ENCODE measurements at regions not wholly inside any gene's neighbourhood (a gene's known extent, or its start where the extent isn't known, plus 50 kb on each side); places are given as distances from the start of the nearest gene placed in this dataset.

DNA sequence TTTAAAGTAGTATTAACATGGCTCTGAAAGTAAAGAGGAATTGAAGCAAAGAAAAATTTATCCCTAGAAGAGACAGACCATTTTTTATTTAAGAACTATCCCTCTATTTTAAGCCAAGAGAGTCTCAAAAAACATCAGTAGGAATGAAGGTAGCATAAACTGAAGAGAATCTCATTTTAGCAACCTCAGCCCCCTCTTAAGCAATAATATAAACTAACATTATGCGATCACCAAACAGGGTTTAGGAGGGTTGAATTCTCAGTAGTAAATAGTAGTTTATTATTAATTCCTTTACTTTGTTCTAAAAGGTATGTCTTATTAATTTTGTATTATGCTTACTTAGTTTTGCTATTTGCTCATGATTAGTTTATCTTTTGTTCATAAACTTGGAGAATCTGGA, 287.4 kb downstream of the CDK5RAP2 start:
- TF ChIP-seq, protein P1, sequence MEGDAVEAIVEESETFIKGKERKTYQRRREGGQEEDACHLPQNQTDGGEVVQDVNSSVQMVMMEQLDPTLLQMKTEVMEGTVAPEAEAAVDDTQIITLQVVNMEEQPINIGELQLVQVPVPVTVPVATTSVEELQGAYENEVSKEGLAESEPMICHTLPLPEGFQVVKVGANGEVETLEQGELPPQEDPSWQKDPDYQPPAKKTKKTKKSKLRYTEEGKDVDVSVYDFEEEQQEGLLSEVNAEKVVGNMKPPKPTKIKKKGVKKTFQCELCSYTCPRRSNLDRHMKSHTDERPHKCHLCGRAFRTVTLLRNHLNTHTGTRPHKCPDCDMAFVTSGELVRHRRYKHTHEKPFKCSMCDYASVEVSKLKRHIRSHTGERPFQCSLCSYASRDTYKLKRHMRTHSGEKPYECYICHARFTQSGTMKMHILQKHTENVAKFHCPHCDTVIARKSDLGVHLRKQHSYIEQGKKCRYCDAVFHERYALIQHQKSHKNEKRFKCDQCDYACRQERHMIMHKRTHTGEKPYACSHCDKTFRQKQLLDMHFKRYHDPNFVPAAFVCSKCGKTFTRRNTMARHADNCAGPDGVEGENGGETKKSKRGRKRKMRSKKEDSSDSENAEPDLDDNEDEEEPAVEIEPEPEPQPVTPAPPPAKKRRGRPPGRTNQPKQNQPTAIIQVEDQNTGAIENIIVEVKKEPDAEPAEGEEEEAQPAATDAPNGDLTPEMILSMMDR (IDR thresholded peaks at IDR 0.05) = no peak
- TF ChIP-seq POLR2A (IDR thresholded peaks at IDR 0.05) = no peak

All from uterus (tissue), 2 donors.